Stimulated activated CD4-positive, alpha-beta T cell treated with anti-CD3 and anti-CD28 coated beads, Interleukin-2, amount 100 ng/mL, for 24 hours (primary cell): ENCODE measurements at regions not wholly inside any gene's neighbourhood (a gene's known extent, or its start where the extent isn't known, plus 50 kb on each side); places are given as distances from the start of the nearest gene placed in this dataset.

ENCODE experiments used
- DNase-seq, 2 donors: peaks; one replicate each; pipeline ENCODE4 v3.0.0-alpha.2; 2020

GRCh38 chr12:47303995-47304560 lies 224.3 kb upstream of the AMIGO2 start:
- no peak for DNase-seq

GRCh38 chr12:47303207-47303606 lies 223.4 kb upstream of the AMIGO2 start:
- no peak for DNase-seq

DNA sequence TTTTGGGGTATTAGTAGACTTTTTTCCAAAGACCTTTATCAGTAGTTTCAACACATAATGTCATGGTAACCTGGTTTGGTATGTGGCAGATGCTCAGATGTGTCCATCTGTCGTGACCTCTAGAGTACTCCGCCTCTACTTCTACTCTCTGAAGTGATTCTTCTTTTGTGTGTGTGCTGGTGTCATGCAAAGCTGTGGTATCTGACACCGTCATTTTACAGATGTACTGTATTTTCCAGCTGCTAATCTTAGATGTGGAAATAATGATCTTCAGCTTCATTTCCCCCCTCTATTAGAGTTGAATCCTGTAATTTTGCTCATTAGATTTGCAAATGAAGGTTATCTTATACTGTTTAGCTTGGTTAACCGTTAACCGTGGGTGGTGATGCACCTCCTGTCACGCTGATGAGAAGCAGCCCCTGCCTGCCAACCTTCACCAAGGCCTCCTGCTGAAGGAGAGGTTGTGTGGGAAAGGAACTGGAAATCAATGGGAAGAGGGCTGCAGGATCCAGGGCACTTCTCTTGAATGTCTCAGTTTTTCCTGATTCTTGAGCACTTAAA lies 222.4 kb upstream of the AMIGO2 start:
- peak; percentile 35 to 49 for DNase-seq

DNA sequence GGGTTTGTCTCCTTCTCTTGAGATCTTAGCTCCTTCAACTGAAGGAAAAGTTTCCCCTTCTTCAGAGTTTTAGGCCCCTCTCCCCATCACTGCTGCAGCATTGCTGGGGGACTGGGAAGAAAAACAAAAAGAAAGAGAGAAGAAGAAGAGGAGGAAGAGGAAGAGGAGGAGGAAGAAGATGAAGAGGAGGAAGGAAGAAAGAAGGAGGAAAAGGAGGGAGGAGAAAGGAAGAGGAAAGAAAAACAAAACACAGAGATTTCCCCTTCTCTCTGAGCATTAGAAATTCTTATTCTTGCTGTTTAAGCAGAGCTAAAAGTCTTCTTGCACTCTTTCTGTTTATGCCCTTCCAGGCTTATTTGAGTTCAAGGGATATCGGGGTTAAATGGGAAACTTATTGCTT lies 219.8 kb upstream of the AMIGO2 start:
- DNase-seq, result no peak

DNA sequence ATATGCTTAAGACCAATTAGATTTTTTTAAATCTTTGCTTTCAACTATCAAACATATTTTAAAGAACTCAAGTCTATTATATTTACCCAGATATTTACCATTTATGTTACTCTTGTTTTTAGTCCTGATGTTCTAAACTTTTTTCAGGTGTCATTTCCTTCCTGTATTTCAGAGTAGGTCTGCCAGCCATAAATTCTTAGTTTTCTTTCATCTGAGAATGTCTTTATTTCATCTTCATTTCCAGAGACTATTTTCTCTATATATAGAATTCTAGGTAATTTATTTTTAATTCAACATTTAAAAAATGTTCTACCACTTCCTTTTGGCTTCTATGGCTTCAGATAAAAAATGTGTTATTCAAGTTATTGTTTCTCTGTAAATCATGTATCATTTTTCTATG lies 218.2 kb upstream of the AMIGO2 start:
- DNase-seq, result no peak

- DNase-seq, result no peak
These were observed 217.1 kb upstream of the AMIGO2 start for GRCh38 chr12:47296828-47297227.

- DNase-seq, result no peak
These were observed 213.6 kb upstream of the AMIGO2 start for GRCh38 chr12:47293406-47293805.

DNA sequence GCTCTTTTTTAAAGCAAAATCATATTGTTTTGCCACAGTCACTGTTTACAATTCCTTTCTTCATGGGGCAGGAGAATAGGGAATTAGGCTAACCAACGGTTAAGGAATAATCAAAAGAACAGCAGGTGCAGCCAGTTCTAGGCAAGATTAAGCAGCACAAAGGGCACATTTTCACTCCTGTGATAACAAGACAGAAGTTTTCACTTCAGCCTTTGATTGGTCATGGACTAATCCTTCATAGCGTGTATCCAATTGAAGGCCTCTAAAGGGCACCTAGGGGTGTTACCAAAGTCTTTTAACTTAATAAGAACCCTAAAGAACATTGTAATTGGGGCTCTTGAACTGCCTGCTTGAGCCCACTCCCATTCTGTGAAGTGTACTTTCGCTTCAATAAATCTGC lies 206.9 kb upstream of the AMIGO2 start:
- no peak for DNase-seq
